ENCODE measurements at regions not wholly inside any gene's neighbourhood (a gene's known extent, or its start where the extent isn't known, plus 50 kb on each side); places are given as distances from the start of the nearest gene placed in this dataset.

GRCh38 chr3:29203851-29204250, 77.0 kb upstream of the RBMS3 start:
- Histone ChIP-seq H3K9me3 (no peaks in the 10 kb centered on the region), H3K4me1 (no peaks in the 10 kb centered on the region), H3K36me3 (ENCODE audit: insufficient read depth in 1 of 2, low read depth in 1 of 2) (no peaks in the 10 kb centered on the region), H3K4me3 (no peak overlapping the region), H3K27me3 (ENCODE audit: insufficient read depth in 3 of 3, low read length in 2 of 3) (no peaks in the 10 kb centered on the region), H3K27ac (no peak overlapping the region)
- no peak for ATAC-seq
- intact Hi-C loops (cut with DNase I) = no loop called here
- WGBS, 3 donors = 94 to 97% (median 96%) methylated on average over 1 of the region's 1 CpG
- no peak for DNase-seq
- no peak for TF ChIP-seq CTCF (IDR thresholded peaks at IDR 0.05)

GRCh38 chr3:29207427-29207826, 73.4 kb upstream of the RBMS3 start:
- no peak for ATAC-seq
- intact Hi-C loops (cut with DNase I) = no loop called here
- WGBS, 3 donors = 72 to 86% (median 82%) methylated on average over 1 of the region's 1 CpG
- Histone ChIP-seq H3K4me3 (no peak overlapping the region), H3K4me1 (no peaks in the 10 kb centered on the region), H3K27me3 (ENCODE audit: insufficient read depth in 3 of 3, low read length in 2 of 3) (no peaks in the 10 kb centered on the region), H3K9me3 (no peaks in the 10 kb centered on the region), H3K27ac (no peak overlapping the region), H3K36me3 (ENCODE audit: insufficient read depth in 1 of 2, low read depth in 1 of 2) (no peaks in the 10 kb centered on the region)
- no peak for TF ChIP-seq CTCF (IDR thresholded peaks at IDR 0.05)
- no peak for DNase-seq

GRCh38 chr3:29212789-29213433, 68.0 kb upstream of the RBMS3 start:
- no peak for TF ChIP-seq CTCF (IDR thresholded peaks at IDR 0.05)

GRCh38 chr3:29214009-29214658, 66.7 kb upstream of the RBMS3 start:
- WGBS, 3 donors = 91 to 95% (median 93%) methylated on average over 4 of the region's 4 CpGs
- Histone ChIP-seq H3K4me1 (no peaks in the 10 kb centered on the region), H3K4me3 (no peak overlapping the region), H3K36me3 (ENCODE audit: insufficient read depth in 1 of 2, low read depth in 1 of 2) (no peaks in the 10 kb centered on the region), H3K9me3 (no peaks in the 10 kb centered on the region), H3K27ac (no peak overlapping the region), H3K27me3 (ENCODE audit: insufficient read depth in 3 of 3, low read length in 2 of 3) (no peaks in the 10 kb centered on the region)
- ATAC-seq = no peak
- DNase-seq = no peak
- TF ChIP-seq CTCF (IDR thresholded peaks at IDR 0.05) = no peak
- intact Hi-C loops (cut with DNase I) = no loop called here

More at GRCh38 chr3:29212789-29213433, 68.0 kb upstream of the RBMS3 start:
- Histone ChIP-seq H3K27ac (no peak overlapping the region), H3K4me1 (no peaks in the 10 kb centered on the region), H3K36me3 (ENCODE audit: insufficient read depth in 1 of 2, low read depth in 1 of 2) (no peaks in the 10 kb centered on the region), H3K4me3 (no peak overlapping the region), H3K27me3 (ENCODE audit: insufficient read depth in 3 of 3, low read length in 2 of 3) (no peaks in the 10 kb centered on the region), H3K9me3 (no peaks in the 10 kb centered on the region)
- 75 to 93% (median 91%) methylated on average over 2 of the region's 2 CpGs for WGBS, 3 donors
- no peak for DNase-seq
- intact Hi-C loops (cut with DNase I) = no loop called here
- ATAC-seq = no peak

GRCh38 chr3:29215948-29216347, 64.9 kb upstream of the RBMS3 start:
- no peak overlapping the region for H3K27ac ChIP-seq
- intact Hi-C loops (cut with DNase I) = no loop called here
- no peaks in the 10 kb centered on the region for H3K36me3 ChIP-seq (ENCODE audit: insufficient read depth in 1 of 2, low read depth in 1 of 2)
- no peak overlapping the region for H3K4me3 ChIP-seq
- no peaks in the 10 kb centered on the region for H3K9me3 ChIP-seq
- TF ChIP-seq CTCF (IDR thresholded peaks at IDR 0.05) = no peak
- no peaks in the 10 kb centered on the region for H3K4me1 ChIP-seq
- no peaks in the 10 kb centered on the region for H3K27me3 ChIP-seq (ENCODE audit: insufficient read depth in 3 of 3, low read length in 2 of 3)
- no peak for DNase-seq
- no peak for ATAC-seq

Data from psoas muscle (tissue), 7 donors.